ENCODE measurements at regions not wholly inside any gene's neighbourhood (a gene's known extent, or its start where the extent isn't known, plus 50 kb on each side); places are given as distances from the start of the nearest gene placed in this dataset.

- DNase-seq = no peak
Observed at GRCh38 chr9:97747201-97747965, 50.2 kb upstream of the XPA start.

- DNase-seq = no peak
Observed at GRCh38 chr9:97748525-97748924, 51.4 kb upstream of the XPA start.

- no peak for DNase-seq
Observed at GRCh38 chr9:97749928-97750327, 52.8 kb upstream of the XPA start.

- DNase-seq = no peak
Observed at GRCh38 chr9:97751531-97751930, 54.4 kb upstream of the XPA start.

- no peak for DNase-seq
Observed at GRCh38 chr9:97752274-97752673, 55.1 kb upstream of the XPA start.

- no peak for DNase-seq
Observed at GRCh38 chr9:97753364-97753763, 56.2 kb upstream of the XPA start.

- DNase-seq = no peak
Observed at GRCh38 chr9:97753975-97754374, 56.8 kb upstream of the XPA start.

GRCh38 chr9:97755618-97756267, 58.6 kb upstream of the XPA start:
- DNase-seq = no peak

- DNase-seq = no peak
Observed at GRCh38 chr9:97756991-97757390, 59.9 kb upstream of the XPA start.

GRCh38 chr9:97758334-97758916, 61.3 kb upstream of the XPA start:
- no peak for DNase-seq

- DNase-seq = no peak
Observed at GRCh38 chr9:97759581-97760288, 62.6 kb upstream of the XPA start.

- DNase-seq = no peak
Observed at GRCh38 chr9:97761056-97761598, 64.0 kb upstream of the XPA start.

- no peak for DNase-seq
Observed at GRCh38 chr9:97761879-97762278, 64.7 kb upstream of the XPA start.

- no peak for DNase-seq
Observed at GRCh38 chr9:97763874-97764273, 66.7 kb upstream of the XPA start.

- DNase-seq = no peak
Observed at GRCh38 chr9:97766092-97766491, 69.0 kb upstream of the XPA start.

GRCh38 chr9:97766610-97767009, 69.5 kb upstream of the XPA start:
- no peak for DNase-seq

- DNase-seq = no peak
Observed at GRCh38 chr9:97767891-97768290, 70.8 kb upstream of the XPA start.

GRCh38 chr9:97768746-97769145, 71.6 kb upstream of the XPA start:
- no peak for DNase-seq

- DNase-seq = no peak
Observed at GRCh38 chr9:97769208-97769607, 72.1 kb upstream of the XPA start.

- DNase-seq = no peak
Observed at GRCh38 chr9:97770808-97771372, 73.8 kb upstream of the XPA start.

GRCh38 chr9:97771641-97772040, 74.5 kb upstream of the XPA start:
- DNase-seq = no peak

- DNase-seq = no peak
Observed at GRCh38 chr9:97772145-97772544, 75.0 kb upstream of the XPA start.

- no peak for DNase-seq
Observed at GRCh38 chr9:97773091-97773490, 76.0 kb upstream of the XPA start.
